SJCRH30 (cell line): ENCODE measurements at regions not wholly inside any gene's neighbourhood (a gene's known extent, or its start where the extent isn't known, plus 50 kb on each side); places are given as distances from the start of the nearest gene placed in this dataset.
A peak's percentile ranks its signal among the peaks of the same experiment; 100 is the strongest.

ENCODE experiments used
- DNase-seq, 2 experiments: peaks; one replicate each; pipeline ENCODE4 v3.0.0-alpha.2; 2015 to 2020
- H3K27ac ChIP-seq: fragments of 250-450 bp; sonication (Bioruptor Pico); 2 replicates; pipeline ENCODE4 v1.5.1; 2020; ENCODE audit warnings: mild to moderate bottlenecking, moderate library complexity
- H3K27me3 ChIP-seq: fragments of 250-450 bp; sonication (Bioruptor Pico); 2 replicates; pipeline ENCODE4 v1.5.1; 2020; ENCODE audit warnings: mild to moderate bottlenecking, moderate library complexity
- H3K36me3 ChIP-seq: fragments of 250-450 bp; sonication (Bioruptor Pico); 2 replicates; pipeline ENCODE4 v1.5.1; 2020; ENCODE audit warnings: mild to moderate bottlenecking, moderate library complexity
- H3K4me1 ChIP-seq: fragments of 250-450 bp; sonication (Bioruptor Pico); 2 replicates; pipeline ENCODE4 v1.5.1; 2020; ENCODE audit warnings: mild to moderate bottlenecking, moderate library complexity
- H3K4me3 ChIP-seq: fragments of 250-450 bp; sonication (Bioruptor Pico); 2 replicates; pipeline ENCODE4 v1.5.1; 2020; ENCODE audit warnings: mild to moderate bottlenecking, moderate library complexity
- H3K9me3 ChIP-seq: fragments of 250-450 bp; sonication (Bioruptor Pico); replicated peaks from 2 replicates; pipeline ENCODE4 v1.5.1; 2020; ENCODE audit warnings: mild to moderate bottlenecking, moderate library complexity

GRCh38 chr15:46815240-46815639, 902.1 kb upstream of the SEMA6D start:
- Histone ChIP-seq H3K4me1 (no peaks in the 10 kb centered on the region), H3K27ac (no peak overlapping the region), H3K36me3 (no peaks in the 10 kb centered on the region), H3K27me3 (no peaks in the 10 kb centered on the region), H3K4me3 (no peak overlapping the region), H3K9me3 (no peaks in the 10 kb centered on the region)
- no peak for DNase-seq

GRCh38 chr15:46815765-46816164, 901.5 kb upstream of the SEMA6D start:
- H3K36me3 ChIP-seq, result no peaks in the 10 kb centered on the region
- DNase-seq, result peak; percentile 5 to 38
- no peaks in the 10 kb centered on the region for H3K9me3 ChIP-seq
- H3K27ac ChIP-seq, result no peak overlapping the region
- H3K4me1 ChIP-seq, result no peaks in the 10 kb centered on the region
- H3K4me3 ChIP-seq, result no peak overlapping the region
- no peaks in the 10 kb centered on the region for H3K27me3 ChIP-seq

- Histone ChIP-seq H3K27ac (no peak overlapping the region), H3K27me3 (no peaks in the 10 kb centered on the region), H3K36me3 (no peaks in the 10 kb centered on the region), H3K9me3 (no peaks in the 10 kb centered on the region), H3K4me1 (no peaks in the 10 kb centered on the region), H3K4me3 (no peak overlapping the region)
- DNase-seq, result peak; percentile 8 to 12
Measured at GRCh38 chr15:46848704-46849103, 868.6 kb upstream of the SEMA6D start.

GRCh38 chr15:46853600-46853999, 863.7 kb upstream of the SEMA6D start:
- Histone ChIP-seq H3K27ac (no peak overlapping the region), H3K36me3 (no peaks in the 10 kb centered on the region), H3K4me1 (no peaks in the 10 kb centered on the region), H3K27me3 (no peaks in the 10 kb centered on the region), H3K4me3 (no peak overlapping the region), H3K9me3 (no peaks in the 10 kb centered on the region)
- no peak for DNase-seq

GRCh38 chr15:46854564-46854963, 862.7 kb upstream of the SEMA6D start:
- no peaks in the 10 kb centered on the region for H3K9me3 ChIP-seq
- H3K27ac ChIP-seq, result no peak overlapping the region
- DNase-seq, result no peak
- no peaks in the 10 kb centered on the region for H3K4me1 ChIP-seq
- no peak overlapping the region for H3K4me3 ChIP-seq
- no peaks in the 10 kb centered on the region for H3K27me3 ChIP-seq
- H3K36me3 ChIP-seq, result no peaks in the 10 kb centered on the region

GRCh38 chr15:46855388-46855787, 861.9 kb upstream of the SEMA6D start:
- H3K9me3 ChIP-seq, result no peaks in the 10 kb centered on the region
- no peaks in the 10 kb centered on the region for H3K4me1 ChIP-seq
- H3K36me3 ChIP-seq, result no peaks in the 10 kb centered on the region
- no peak for DNase-seq
- H3K4me3 ChIP-seq, result no peak overlapping the region
- no peak overlapping the region for H3K27ac ChIP-seq
- H3K27me3 ChIP-seq, result no peaks in the 10 kb centered on the region

GRCh38 chr15:46856839-46857502, 860.3 kb upstream of the SEMA6D start:
- no peak overlapping the region for H3K27ac ChIP-seq
- no peaks in the 10 kb centered on the region for H3K27me3 ChIP-seq
- no peaks in the 10 kb centered on the region for H3K36me3 ChIP-seq
- DNase-seq, result no peak
- no peaks in the 10 kb centered on the region for H3K9me3 ChIP-seq
- H3K4me1 ChIP-seq, result no peaks in the 10 kb centered on the region
- H3K4me3 ChIP-seq, result no peak overlapping the region

GRCh38 chr15:46858150-46858549, 859.2 kb upstream of the SEMA6D start:
- no peak overlapping the region for H3K4me3 ChIP-seq
- no peaks in the 10 kb centered on the region for H3K4me1 ChIP-seq
- H3K36me3 ChIP-seq, result no peaks in the 10 kb centered on the region
- H3K27ac ChIP-seq, result no peak overlapping the region
- no peaks in the 10 kb centered on the region for H3K9me3 ChIP-seq
- H3K27me3 ChIP-seq, result no peaks in the 10 kb centered on the region
- DNase-seq, result no peak

GRCh38 chr15:46861796-46862195, 855.5 kb upstream of the SEMA6D start:
- no peaks in the 10 kb centered on the region for H3K36me3 ChIP-seq
- no peaks in the 10 kb centered on the region for H3K9me3 ChIP-seq
- no peaks in the 10 kb centered on the region for H3K4me1 ChIP-seq
- no peak overlapping the region for H3K4me3 ChIP-seq
- no peaks in the 10 kb centered on the region for H3K27me3 ChIP-seq
- no peak for DNase-seq
- no peak overlapping the region for H3K27ac ChIP-seq

GRCh38 chr15:46865155-46865554, 852.1 kb upstream of the SEMA6D start:
- no peak for DNase-seq
- H3K36me3 ChIP-seq, result no peaks in the 10 kb centered on the region
- no peak overlapping the region for H3K27ac ChIP-seq
- H3K27me3 ChIP-seq, result no peaks in the 10 kb centered on the region; the same call in 1 of the 2 replicates
- no peaks in the 10 kb centered on the region for H3K4me1 ChIP-seq
- no peak overlapping the region for H3K4me3 ChIP-seq
- H3K9me3 ChIP-seq, result no peaks in the 10 kb centered on the region

GRCh38 chr15:46872286-46872980, 844.9 kb upstream of the SEMA6D start:
- no peaks in the 10 kb centered on the region for H3K36me3 ChIP-seq
- no peak overlapping the region for H3K4me3 ChIP-seq
- DNase-seq, result no peak
- no peak overlapping the region for H3K27ac ChIP-seq
- H3K4me1 ChIP-seq, result no peaks in the 10 kb centered on the region
- no peaks in the 10 kb centered on the region; the same call in 1 of the 2 replicates for H3K27me3 ChIP-seq
- no peaks in the 10 kb centered on the region for H3K9me3 ChIP-seq

GRCh38 chr15:46872981-46873330, 844.3 kb upstream of the SEMA6D start:
- Histone ChIP-seq H3K4me3 (no peak overlapping the region), H3K4me1 (no peaks in the 10 kb centered on the region), H3K27me3 (no peaks in the 10 kb centered on the region; the same call in 1 of the 2 replicates), H3K36me3 (no peaks in the 10 kb centered on the region), H3K9me3 (no peaks in the 10 kb centered on the region), H3K27ac (no peak overlapping the region)
- peak in 1 of 2 experiments; percentile 5 for DNase-seq

GRCh38 chr15:46879032-46879770, 838.1 kb upstream of the SEMA6D start:
- no peaks in the 10 kb centered on the region for H3K36me3 ChIP-seq
- H3K4me3 ChIP-seq, result no peak overlapping the region
- H3K4me1 ChIP-seq, result no peaks in the 10 kb centered on the region
- no peak overlapping the region for H3K27ac ChIP-seq
- DNase-seq, result no peak
- no peaks in the 10 kb centered on the region for H3K9me3 ChIP-seq
- no peaks in the 10 kb centered on the region for H3K27me3 ChIP-seq

- no peaks in the 10 kb centered on the region for H3K4me1 ChIP-seq
- DNase-seq, result no peak
- no peak overlapping the region for H3K27ac ChIP-seq
- H3K4me3 ChIP-seq, result no peak overlapping the region
- no peaks in the 10 kb centered on the region for H3K36me3 ChIP-seq
- no peaks in the 10 kb centered on the region for H3K9me3 ChIP-seq
- H3K27me3 ChIP-seq, result no peaks in the 10 kb centered on the region
Measured at GRCh38 chr15:46880791-46881190, 836.5 kb upstream of the SEMA6D start.

- no peaks in the 10 kb centered on the region for H3K9me3 ChIP-seq
- no peaks in the 10 kb centered on the region for H3K4me1 ChIP-seq
- H3K4me3 ChIP-seq, result no peak overlapping the region
- H3K27me3 ChIP-seq, result no peaks in the 10 kb centered on the region
- H3K36me3 ChIP-seq, result no peaks in the 10 kb centered on the region
- DNase-seq, result no peak
- no peak overlapping the region for H3K27ac ChIP-seq
Measured at GRCh38 chr15:46892621-46893160, 824.6 kb upstream of the SEMA6D start.
